Endothelial cell of umbilical vein (primary cell): ENCODE measurements at regions not wholly inside any gene's neighbourhood (a gene's known extent, or its start where the extent isn't known, plus 50 kb on each side); places are given as distances from the start of the nearest gene placed in this dataset.

Experiments used
- CTCF ChIP-seq, 2 donors: IDR thresholded peaks; 1 replicate in 1 of 2; 2 replicates in 1 of 2; pipeline ENCODE4 v1.5.1; 2011; ENCODE audit warnings: low read length in 2 of 2, mild to moderate bottlenecking in 2 of 2, moderate library complexity in 2 of 2, control low read depth in 1 of 2, inconsistent platforms in 1 of 2, low read depth in 1 of 2; ENCODE audit not compliant: insufficient read depth in 1 of 2; ENCODE audit errors: extremely low read depth in 1 of 2
- EZH2 ChIP-seq: IDR thresholded peaks from 2 replicates; pipeline ENCODE4 v1.6.1; 2012; ENCODE audit warnings: borderline replicate concordance, low read depth, mild to moderate bottlenecking, moderate library complexity, low read length, inconsistent platforms; ENCODE audit not compliant: severe bottlenecking
- POLR2A ChIP-seq: IDR thresholded peaks from 2 replicates; pipeline ENCODE4 v1.6.1; 2012; ENCODE audit warnings: low read depth, mild to moderate bottlenecking, control low read depth, low read length
- TF ChIP-seq, protein P1 (sequence below): IDR thresholded peaks from 2 replicates; pipeline ENCODE4 v1.6.1; 2011; ENCODE audit not compliant: insufficient read depth, insufficient read length

DNA sequence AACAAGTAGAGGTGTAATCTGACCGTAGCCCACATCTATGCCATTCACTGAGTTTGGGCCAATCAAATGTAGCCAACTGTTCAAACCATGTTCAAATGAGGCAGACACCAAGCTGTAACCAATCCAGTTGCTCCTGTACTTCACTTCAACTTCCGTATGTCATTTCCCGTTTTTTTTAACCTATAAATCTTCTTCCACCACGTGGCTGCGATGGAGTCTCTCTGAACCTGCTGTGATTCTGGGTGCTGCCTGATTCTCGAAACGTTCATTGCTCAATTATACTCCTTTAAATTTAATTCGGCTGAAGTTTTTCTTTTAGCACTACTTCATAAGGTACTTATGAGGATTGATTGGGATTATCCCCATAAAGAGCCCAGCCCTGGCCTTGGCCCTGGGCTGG lies 179.7 kb downstream of the PIK3R1 start:
- TF ChIP-seq POLR2A, result no peak
- TF ChIP-seq CTCF (IDR thresholded peaks at IDR 0.05; ENCODE audit: extremely low read depth in 1 of 2, insufficient read depth in 1 of 2, low read depth in 1 of 2, low read length in 2 of 2), result no peak
- no peak for TF ChIP-seq EZH2
- TF ChIP-seq, protein P1, sequence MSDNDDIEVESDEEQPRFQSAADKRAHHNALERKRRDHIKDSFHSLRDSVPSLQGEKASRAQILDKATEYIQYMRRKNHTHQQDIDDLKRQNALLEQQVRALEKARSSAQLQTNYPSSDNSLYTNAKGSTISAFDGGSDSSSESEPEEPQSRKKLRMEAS, result no peak
